ENCODE measurements at regions not wholly inside any gene's neighbourhood (a gene's known extent, or its start where the extent isn't known, plus 50 kb on each side); places are given as distances from the start of the nearest gene placed in this dataset.

DNA sequence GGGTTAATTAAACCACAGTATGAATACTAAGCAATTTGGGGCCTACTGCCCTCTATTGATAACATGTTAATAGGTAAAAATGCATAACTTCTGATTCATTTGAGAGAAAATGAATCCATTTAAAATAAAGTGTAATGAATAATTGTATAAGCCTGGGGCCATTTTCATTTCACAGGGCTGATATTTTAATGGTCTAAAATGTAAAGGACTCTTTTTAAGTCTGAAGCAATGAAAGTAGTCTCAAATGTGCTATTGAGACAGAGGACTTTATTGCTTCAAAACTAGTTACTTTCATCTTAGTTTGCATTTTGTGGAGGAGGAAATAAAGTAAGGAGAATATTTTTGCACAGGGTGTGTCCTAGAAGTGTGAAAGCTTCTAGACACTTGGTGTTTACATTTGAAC, 155.4 kb downstream of the TLR5 start:
- Mint-ChIP-seq H3K4me1 (ENCODE audit: unreplicated experiment) (peaks cover 10% of the 10 kb centered on the region), H3K9me3 (ENCODE audit: unreplicated experiment) (no peaks in the 10 kb centered on the region), H3K27ac (ENCODE audit: unreplicated experiment) (no peak overlapping the region), H3K27me3 (ENCODE audit: unreplicated experiment) (peaks cover 2% of the 10 kb centered on the region), H3K36me3 (ENCODE audit: low read depth, unreplicated experiment) (no peaks in the 10 kb centered on the region), H3K4me3 (ENCODE audit: unreplicated experiment) (no peak overlapping the region)
- TF ChIP-seq, protein P1, sequence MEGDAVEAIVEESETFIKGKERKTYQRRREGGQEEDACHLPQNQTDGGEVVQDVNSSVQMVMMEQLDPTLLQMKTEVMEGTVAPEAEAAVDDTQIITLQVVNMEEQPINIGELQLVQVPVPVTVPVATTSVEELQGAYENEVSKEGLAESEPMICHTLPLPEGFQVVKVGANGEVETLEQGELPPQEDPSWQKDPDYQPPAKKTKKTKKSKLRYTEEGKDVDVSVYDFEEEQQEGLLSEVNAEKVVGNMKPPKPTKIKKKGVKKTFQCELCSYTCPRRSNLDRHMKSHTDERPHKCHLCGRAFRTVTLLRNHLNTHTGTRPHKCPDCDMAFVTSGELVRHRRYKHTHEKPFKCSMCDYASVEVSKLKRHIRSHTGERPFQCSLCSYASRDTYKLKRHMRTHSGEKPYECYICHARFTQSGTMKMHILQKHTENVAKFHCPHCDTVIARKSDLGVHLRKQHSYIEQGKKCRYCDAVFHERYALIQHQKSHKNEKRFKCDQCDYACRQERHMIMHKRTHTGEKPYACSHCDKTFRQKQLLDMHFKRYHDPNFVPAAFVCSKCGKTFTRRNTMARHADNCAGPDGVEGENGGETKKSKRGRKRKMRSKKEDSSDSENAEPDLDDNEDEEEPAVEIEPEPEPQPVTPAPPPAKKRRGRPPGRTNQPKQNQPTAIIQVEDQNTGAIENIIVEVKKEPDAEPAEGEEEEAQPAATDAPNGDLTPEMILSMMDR (IDR thresholded peaks at IDR 0.05; ENCODE audit: unreplicated experiment), result no peak
- no peak for DNase-seq (ENCODE audit: low spot score)

DNA sequence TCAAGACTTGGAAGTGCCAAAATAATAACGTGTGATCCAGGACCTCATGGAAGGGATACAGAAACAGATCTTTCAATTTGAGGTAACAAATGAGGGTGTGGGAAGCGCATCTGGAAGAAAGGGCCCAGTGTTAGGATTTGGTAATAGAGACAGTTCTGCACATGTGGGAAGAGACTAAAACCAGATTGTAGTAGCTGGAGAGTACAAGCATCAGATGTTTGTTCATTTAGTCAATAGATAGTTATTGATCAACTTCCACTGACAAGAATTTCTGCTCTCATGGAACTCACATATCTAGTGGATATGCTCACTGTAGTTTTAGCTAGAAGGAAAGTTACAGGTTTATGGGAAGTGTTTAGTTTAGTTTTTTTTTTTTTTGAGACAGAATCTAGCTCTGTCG, 153.6 kb downstream of the TLR5 start:
- TF ChIP-seq, protein P1 (IDR thresholded peaks at IDR 0.05; ENCODE audit: unreplicated experiment), result no peak
- Mint-ChIP-seq H3K27me3 (ENCODE audit: unreplicated experiment) (peaks cover 2% of the 10 kb centered on the region), H3K4me1 (ENCODE audit: unreplicated experiment) (peaks cover 13% of the 10 kb centered on the region), H3K36me3 (ENCODE audit: low read depth, unreplicated experiment) (no peaks in the 10 kb centered on the region), H3K27ac (ENCODE audit: unreplicated experiment) (no peak overlapping the region), H3K9me3 (ENCODE audit: unreplicated experiment) (no peaks in the 10 kb centered on the region), H3K4me3 (ENCODE audit: unreplicated experiment) (no peak overlapping the region)
- no peak for DNase-seq (ENCODE audit: low spot score)

DNA sequence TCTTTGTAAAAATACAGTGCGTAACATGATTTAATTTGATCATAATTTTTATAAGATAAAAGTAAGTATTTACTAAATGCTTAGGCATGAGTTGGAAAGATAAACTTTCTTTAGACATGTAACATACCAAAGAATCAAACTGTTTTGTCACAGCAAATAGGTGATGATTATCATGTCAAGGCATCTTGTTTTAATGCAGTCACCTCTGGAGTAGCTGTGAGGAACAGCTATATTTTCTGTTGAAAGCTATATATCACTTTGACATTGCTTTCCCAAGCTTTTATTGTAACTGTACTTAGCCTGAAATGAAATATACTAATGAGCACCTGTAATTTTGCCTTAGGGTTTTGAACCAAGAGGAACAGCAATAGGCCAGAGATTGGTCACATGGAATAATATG, 151.9 kb downstream of the TLR5 start:
- no peak for DNase-seq (ENCODE audit: low spot score)
- H3K9me3 Mint-ChIP-seq (ENCODE audit: unreplicated experiment), result no peaks in the 10 kb centered on the region
- H3K4me1 Mint-ChIP-seq (ENCODE audit: unreplicated experiment), result peaks cover 23% of the 10 kb centered on the region
- TF ChIP-seq, protein P1 (IDR thresholded peaks at IDR 0.05; ENCODE audit: unreplicated experiment), result no peak
- peaks cover 2% of the 10 kb centered on the region for H3K27me3 Mint-ChIP-seq (ENCODE audit: unreplicated experiment)
- no peak overlapping the region for H3K4me3 Mint-ChIP-seq (ENCODE audit: unreplicated experiment)
- no peak overlapping the region for H3K27ac Mint-ChIP-seq (ENCODE audit: unreplicated experiment)
- no peaks in the 10 kb centered on the region for H3K36me3 Mint-ChIP-seq (ENCODE audit: low read depth, unreplicated experiment)

DNA sequence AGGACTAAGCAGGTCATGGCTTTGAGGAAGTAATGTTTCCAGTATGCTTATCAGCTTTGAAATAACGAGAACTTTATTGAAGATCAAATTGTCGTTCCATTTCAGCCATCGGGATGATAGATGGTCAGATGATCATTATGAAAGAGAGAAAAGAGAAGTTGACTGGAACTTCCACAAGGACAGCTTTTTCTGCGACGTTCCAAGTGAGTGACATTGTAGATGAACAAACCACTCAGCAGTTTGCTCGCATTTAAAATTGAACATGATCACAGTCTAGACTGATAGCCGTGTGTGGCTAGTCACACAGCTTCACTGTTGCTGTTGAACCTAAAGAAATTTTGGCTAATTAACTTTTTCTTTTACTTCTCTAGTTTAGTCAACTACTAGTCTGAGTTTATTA, 151.1 kb downstream of the TLR5 start:
- Mint-ChIP-seq H3K9me3 (ENCODE audit: unreplicated experiment) (no peaks in the 10 kb centered on the region), H3K4me3 (ENCODE audit: unreplicated experiment) (no peak overlapping the region), H3K27ac (ENCODE audit: unreplicated experiment) (no peak overlapping the region), H3K27me3 (ENCODE audit: unreplicated experiment) (peaks cover 2% of the 10 kb centered on the region), H3K36me3 (ENCODE audit: low read depth, unreplicated experiment) (no peaks in the 10 kb centered on the region), H3K4me1 (ENCODE audit: unreplicated experiment) (peaks cover 24% of the 10 kb centered on the region)
- no peak for DNase-seq (ENCODE audit: low spot score)
- TF ChIP-seq, protein P1 (IDR thresholded peaks at IDR 0.05; ENCODE audit: unreplicated experiment), result no peak

DNA sequence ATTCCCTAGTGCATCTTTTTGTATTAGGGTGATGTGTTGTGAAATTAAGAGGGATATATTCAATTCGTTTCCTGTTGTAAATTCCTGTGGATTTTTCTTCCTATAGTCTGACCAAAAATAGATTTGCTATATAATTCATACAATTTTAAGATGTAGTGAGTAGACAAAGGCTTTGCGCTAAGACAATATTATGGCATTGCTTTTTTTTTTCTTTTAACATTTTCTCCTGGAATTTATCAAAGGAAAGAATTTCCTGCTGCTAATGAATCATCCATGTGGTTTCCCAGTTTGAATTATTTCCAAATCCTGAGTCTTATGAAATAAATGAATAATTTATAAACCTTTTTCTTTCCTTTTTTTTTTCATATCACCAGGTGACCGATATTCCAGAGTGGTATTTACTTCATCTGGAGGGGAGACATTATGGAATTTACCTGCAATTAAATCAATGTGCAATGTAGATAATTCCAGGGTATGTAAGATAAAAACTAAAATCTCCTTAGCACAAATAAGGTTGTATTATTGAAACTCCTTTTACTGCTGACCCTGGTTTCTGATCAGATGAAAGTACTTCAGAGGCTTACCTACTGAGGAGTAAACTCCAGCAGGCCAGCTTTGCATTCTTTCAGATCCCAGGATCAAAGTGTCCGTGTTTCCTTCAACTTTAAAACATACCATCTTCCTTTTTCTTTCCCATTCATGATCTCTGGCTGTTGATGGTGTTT, 148.4 kb downstream of the TLR5 start:
- Mint-ChIP-seq H3K36me3 (ENCODE audit: low read depth, unreplicated experiment) (peaks cover 6% of the 10 kb centered on the region), H3K9me3 (ENCODE audit: unreplicated experiment) (no peaks in the 10 kb centered on the region), H3K27me3 (ENCODE audit: unreplicated experiment) (peaks cover 4% of the 10 kb centered on the region), H3K4me1 (ENCODE audit: unreplicated experiment) (peaks cover 31% of the 10 kb centered on the region), H3K4me3 (ENCODE audit: unreplicated experiment) (no peak overlapping the region), H3K27ac (ENCODE audit: unreplicated experiment) (peak overlapping the region; percentile 89)
- DNase-seq (ENCODE audit: low spot score), result no peak
- TF ChIP-seq, protein P1 (IDR thresholded peaks at IDR 0.05; ENCODE audit: unreplicated experiment), result no peak
